ENCODE measurements at regions not wholly inside any gene's neighbourhood (a gene's known extent, or its start where the extent isn't known, plus 50 kb on each side); places are given as distances from the start of the nearest gene placed in this dataset.

- Histone ChIP-seq H3K27ac (ENCODE audit: low read depth, low read length) (no peak overlapping the region), H3K9me3 (ENCODE audit: insufficient read depth, low read length) (no peaks in the 10 kb centered on the region), H3K79me2 (ENCODE audit: insufficient read depth, low read length) (no peaks in the 10 kb centered on the region), H4K20me1 (ENCODE audit: low read depth, low read length) (no peaks in the 10 kb centered on the region), H3K36me3 (ENCODE audit: low read length) (no peaks in the 10 kb centered on the region), H3K4me3 (ENCODE audit: insufficient read depth, low read length, poor library complexity, severe bottlenecking) (no peak overlapping the region), H3K9ac (ENCODE audit: low read length) (no peak overlapping the region), H3K27me3 (ENCODE audit: low read length) (no peaks in the 10 kb centered on the region), H3F3A (ENCODE audit: insufficient read depth) (no peaks in the 10 kb centered on the region), H3K4me2 (ENCODE audit: low read depth, low read length, poor library complexity, severe bottlenecking) (no peak overlapping the region), H2AFZ (ENCODE audit: low read depth, low read length, severe bottlenecking) (no peak overlapping the region), H3K9me2 (replicated peaks; ENCODE audit: insufficient read depth, low read length) (no peaks in the 10 kb centered on the region)
- TF ChIP-seq CTCF (IDR thresholded peaks at IDR 0.05; ENCODE audit: insufficient read depth, low read length, poor library complexity, severe bottlenecking) (no peak), EZH2phosphoT487 (conservative IDR thresholded peaks at IDR 0.05; ENCODE audit: low read length) (no peak)
Measured at GRCh38 chr3:17850448-17850847, 108.0 kb upstream of the TBC1D5 start.

GRCh38 chr3:17848102-17848501 lies 105.7 kb upstream of the TBC1D5 start:
- Histone ChIP-seq H3K4me2 (ENCODE audit: low read depth, low read length, poor library complexity, severe bottlenecking) (no peak overlapping the region), H3K36me3 (ENCODE audit: low read length) (no peaks in the 10 kb centered on the region)

GRCh38 chr3:17847156-17847555 lies 104.7 kb upstream of the TBC1D5 start:
- no peaks in the 10 kb centered on the region for H3K36me3 ChIP-seq (ENCODE audit: low read length)
- TF ChIP-seq CTCF (IDR thresholded peaks at IDR 0.05; ENCODE audit: insufficient read depth, low read length, poor library complexity, severe bottlenecking) (no peak), EZH2phosphoT487 (conservative IDR thresholded peaks at IDR 0.05; ENCODE audit: low read length) (no peak)
- H3K9ac ChIP-seq (ENCODE audit: low read length) = no peak overlapping the region
- H3F3A ChIP-seq (ENCODE audit: insufficient read depth) = no peaks in the 10 kb centered on the region
- H3K4me2 ChIP-seq (ENCODE audit: low read depth, low read length, poor library complexity, severe bottlenecking) = no peak overlapping the region
- H3K27me3 ChIP-seq (ENCODE audit: low read length) = no peaks in the 10 kb centered on the region
- H3K27ac ChIP-seq (ENCODE audit: low read depth, low read length) = no peak overlapping the region
- H3K79me2 ChIP-seq (ENCODE audit: insufficient read depth, low read length) = no peaks in the 10 kb centered on the region
- H4K20me1 ChIP-seq (ENCODE audit: low read depth, low read length) = no peaks in the 10 kb centered on the region
- no peaks in the 10 kb centered on the region for H3K9me2 ChIP-seq (replicated peaks; ENCODE audit: insufficient read depth, low read length)
- H3K9me3 ChIP-seq (ENCODE audit: insufficient read depth, low read length) = no peaks in the 10 kb centered on the region
- H2AFZ ChIP-seq (ENCODE audit: low read depth, low read length, severe bottlenecking) = no peak overlapping the region
- H3K4me3 ChIP-seq (ENCODE audit: insufficient read depth, low read length, poor library complexity, severe bottlenecking) = no peak overlapping the region

More at GRCh38 chr3:17848102-17848501, 105.7 kb upstream of the TBC1D5 start:
- Histone ChIP-seq H3K27me3 (ENCODE audit: low read length) (no peaks in the 10 kb centered on the region), H3K9ac (ENCODE audit: low read length) (no peak overlapping the region), H3K27ac (ENCODE audit: low read depth, low read length) (no peak overlapping the region), H3K79me2 (ENCODE audit: insufficient read depth, low read length) (no peaks in the 10 kb centered on the region), H3K9me3 (ENCODE audit: insufficient read depth, low read length) (no peaks in the 10 kb centered on the region), H2AFZ (ENCODE audit: low read depth, low read length, severe bottlenecking) (no peak overlapping the region), H4K20me1 (ENCODE audit: low read depth, low read length) (no peaks in the 10 kb centered on the region), H3F3A (ENCODE audit: insufficient read depth) (no peaks in the 10 kb centered on the region), H3K9me2 (replicated peaks; ENCODE audit: insufficient read depth, low read length) (no peaks in the 10 kb centered on the region), H3K4me3 (ENCODE audit: insufficient read depth, low read length, poor library complexity, severe bottlenecking) (no peak overlapping the region)
- TF ChIP-seq EZH2phosphoT487 (conservative IDR thresholded peaks at IDR 0.05; ENCODE audit: low read length) (no peak), CTCF (IDR thresholded peaks at IDR 0.05; ENCODE audit: insufficient read depth, low read length, poor library complexity, severe bottlenecking) (no peak)

Data from SU-DHL-6 (cell line).